H9 (cell line): ENCODE measurements at regions not wholly inside any gene's neighbourhood (a gene's known extent, or its start where the extent isn't known, plus 50 kb on each side); places are given as distances from the start of the nearest gene placed in this dataset.

Experiments used
- DNase-seq: peaks from one replicate; pipeline ENCODE4 v3.0.0-alpha.2; 2017
- H2AFZ ChIP-seq: one replicate; pipeline ENCODE4 v1.6.1; 2013; ENCODE audit warnings: mild to moderate bottlenecking, low read length, control low read depth, moderate library complexity
- H2AK5ac ChIP-seq: 2 replicates; pipeline ENCODE4 v1.6.1; 2013; ENCODE audit warnings: low read length, control low read depth, mixed read lengths; ENCODE audit not compliant: insufficient read length
- H2BK120ac ChIP-seq: one replicate; pipeline ENCODE4 v1.6.1; 2013; ENCODE audit warnings: low read depth, mild to moderate bottlenecking, low read length, control low read depth, inconsistent platforms; ENCODE audit not compliant: poor library complexity, severe bottlenecking
- H2BK12ac ChIP-seq: 2 replicates; pipeline ENCODE4 v1.6.1; 2013; ENCODE audit warnings: low read length, control low read depth, mixed read lengths, low read depth; ENCODE audit not compliant: insufficient read length
- H2BK15ac ChIP-seq: 2 replicates; pipeline ENCODE4 v1.6.1; 2013; ENCODE audit warnings: low read depth, low read length, control low read depth
- H2BK20ac ChIP-seq: one replicate; pipeline ENCODE4 v1.6.1; 2013; ENCODE audit warnings: low read depth, mild to moderate bottlenecking, low read length, control low read depth, inconsistent platforms; ENCODE audit not compliant: poor library complexity, severe bottlenecking
- H2BK5ac ChIP-seq: 2 replicates; pipeline ENCODE4 v1.6.1; 2013; ENCODE audit warnings: low read length, control low read depth, mixed read lengths; ENCODE audit not compliant: insufficient read length
- H3K14ac ChIP-seq: 2 replicates; pipeline ENCODE4 v1.6.1; 2013; ENCODE audit warnings: low read length, control low read depth; ENCODE audit not compliant: insufficient read depth
- H3K18ac ChIP-seq: 2 replicates; pipeline ENCODE4 v1.6.1; 2013; ENCODE audit warnings: low read depth, mild to moderate bottlenecking, mixed read lengths, low read length, control low read depth; ENCODE audit not compliant: insufficient read length
- H3K23ac ChIP-seq: 2 replicates; pipeline ENCODE4 v1.6.1; 2013; ENCODE audit warnings: low read length, control low read depth, mixed read lengths, low read depth; ENCODE audit not compliant: insufficient read length
- H3K23me2 ChIP-seq: 2 replicates; pipeline ENCODE4 v1.6.1; 2013; ENCODE audit warnings: low read depth, mild to moderate bottlenecking, mixed read lengths, low read length, control low read depth; ENCODE audit not compliant: insufficient read length, poor library complexity, severe bottlenecking
- H3K27ac ChIP-seq: 2 replicates; pipeline ENCODE4 v1.5.1; 2013; ENCODE audit warnings: low read length, control low read depth, mixed read lengths, low read depth; ENCODE audit not compliant: insufficient read length
- H3K27me3 ChIP-seq: 2 replicates; pipeline ENCODE4 v1.6.1; 2013; ENCODE audit warnings: low read length, control low read depth, inconsistent platforms; ENCODE audit not compliant: insufficient read depth
- H3K4ac ChIP-seq: 2 replicates; pipeline ENCODE4 v1.6.1; 2013; ENCODE audit warnings: low read depth, mild to moderate bottlenecking, control low read depth, inconsistent platforms, low read length, moderate library complexity
- H3K4me1 ChIP-seq: 2 replicates; pipeline ENCODE4 v1.6.1; 2013; ENCODE audit warnings: low read length, control low read depth, inconsistent platforms; ENCODE audit not compliant: insufficient read depth
- H3K4me2 ChIP-seq: 2 replicates; pipeline ENCODE4 v1.6.1; 2013; ENCODE audit warnings: low read length, control low read depth, mixed read lengths; ENCODE audit not compliant: insufficient read length, insufficient read depth
- H3K56ac ChIP-seq: 2 replicates; pipeline ENCODE4 v1.6.1; 2013; ENCODE audit warnings: low read depth, mild to moderate bottlenecking, mixed read lengths, low read length, control low read depth; ENCODE audit not compliant: insufficient read length
- H3K79me1 ChIP-seq: 2 replicates; pipeline ENCODE4 v1.6.1; 2013; ENCODE audit warnings: low read depth, mild to moderate bottlenecking, moderate library complexity, low read length, control low read depth, inconsistent platforms; ENCODE audit not compliant: insufficient read depth, poor library complexity, severe bottlenecking
- H3K79me2 ChIP-seq: 2 replicates; pipeline ENCODE4 v1.6.1; 2013; ENCODE audit warnings: low read length, control low read depth, inconsistent platforms; ENCODE audit not compliant: insufficient read depth
- H3K9ac ChIP-seq: 2 replicates; pipeline ENCODE4 v1.6.1; 2013; ENCODE audit warnings: low read length, control low read depth, mixed read lengths; ENCODE audit not compliant: insufficient read length; ENCODE audit errors: extremely low read depth
- H3K9me3 ChIP-seq: one replicate; pipeline ENCODE4 v1.6.1; 2013; ENCODE audit warnings: low read depth, low read length, inconsistent platforms; ENCODE audit not compliant: control insufficient read depth
- H3T11ph ChIP-seq: one replicate; pipeline ENCODE4 v1.6.1; 2013; ENCODE audit warnings: mild to moderate bottlenecking, low read length, control low read depth, inconsistent platforms
- H4K20me1 ChIP-seq: one replicate; pipeline ENCODE4 v1.6.1; 2013; ENCODE audit not compliant: control insufficient read depth, insufficient read length, insufficient read depth
- H4K5ac ChIP-seq: 2 replicates; pipeline ENCODE4 v1.6.1; 2013; ENCODE audit warnings: low read depth, mild to moderate bottlenecking, mixed read lengths, low read length, control low read depth; ENCODE audit not compliant: insufficient read length
- H4K8ac ChIP-seq: replicated peaks from 2 replicates; pipeline ENCODE4 v1.6.1; 2013; ENCODE audit warnings: low read length, control low read depth, mixed read lengths, low read depth; ENCODE audit not compliant: insufficient read length
- H4K91ac ChIP-seq: 2 replicates; pipeline ENCODE4 v1.6.1; 2013; ENCODE audit warnings: low read depth, mild to moderate bottlenecking, moderate library complexity, mixed read lengths, low read length, control low read depth; ENCODE audit not compliant: insufficient read length
- H3K27ac Mint-ChIP-seq, 3 experiments: 2 replicates in 2 of 3; 3 replicates in 1 of 3; pipeline ENCODE4 v1.8.0; 2020 to 2021; ENCODE audit warnings: mixed read lengths in 3 of 3, mild to moderate bottlenecking in 1 of 3, moderate library complexity in 1 of 3
- H3K27me3 Mint-ChIP-seq: 2 replicates; pipeline ENCODE4 v1.8.0; 2021; ENCODE audit warnings: low read depth, mild to moderate bottlenecking, moderate library complexity, mixed read lengths
- H3K36me3 Mint-ChIP-seq, 3 experiments: 2 replicates in 2 of 3; 3 replicates in 1 of 3; pipeline ENCODE4 v1.8.0; 2020 to 2021; ENCODE audit warnings: low read depth in 3 of 3, mixed read lengths in 3 of 3; ENCODE audit not compliant: insufficient read depth in 1 of 3
- H3K4me1 Mint-ChIP-seq, 2 experiments: 2 replicates each; pipeline ENCODE4 v1.8.0; 2020; ENCODE audit warnings: mixed read lengths in 2 of 2
- H3K4me3 Mint-ChIP-seq, 2 experiments: 2 replicates in 1 of 2; 3 replicates in 1 of 2; pipeline ENCODE4 v1.8.0; 2020 to 2021; ENCODE audit warnings: mild to moderate bottlenecking in 2 of 2, mixed read lengths in 2 of 2, moderate library complexity in 1 of 2
- H3K9me3 Mint-ChIP-seq, 2 experiments: 2 replicates in 1 of 2; 3 replicates in 1 of 2; pipeline ENCODE4 v1.8.0; 2020; ENCODE audit warnings: mild to moderate bottlenecking in 2 of 2, mixed read lengths in 2 of 2, moderate library complexity in 1 of 2
- WGBS: extraction: QIAGEN DNeasy Blood & Tissue Kit; methylation state at CpG from one replicate; pipeline ENCODE4 v1.1.7; 2013; ENCODE audit warnings: missing lambda C conversion rate, low lambda C conversion rate, mixed read lengths; ENCODE audit not compliant: insufficient read length; ENCODE audit errors: extremely low coverage; 5-methylcytosine and 5-hydroxymethylcytosine counted together
- TF ChIP-seq, protein P1 (sequence below): fragments of 200-600 bp; sonication (generic); conservative IDR thresholded peaks from 3 replicates; pipeline ENCODE4 v1.8.0; 2021; ENCODE audit warnings: antibody characterized with exemption, mild to moderate bottlenecking

DNA sequence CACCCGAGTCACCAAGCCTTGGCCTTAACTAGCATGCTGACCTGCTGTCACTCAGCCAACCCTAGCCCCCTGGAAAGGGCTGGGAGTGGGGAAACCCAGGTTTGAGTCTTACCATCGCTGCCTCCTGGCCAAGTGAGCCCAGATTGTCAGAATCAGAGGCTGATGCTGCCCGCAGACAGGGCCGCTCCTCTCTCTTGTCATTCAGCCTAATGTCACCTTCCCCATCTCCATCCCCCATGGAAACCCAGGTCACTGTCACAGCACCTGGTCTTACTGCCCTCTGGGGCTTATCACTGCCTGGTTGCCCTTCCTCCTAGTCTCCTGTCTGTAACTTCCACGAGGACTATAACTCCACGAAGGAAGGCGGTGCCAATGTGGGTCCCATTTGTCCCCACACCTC, 53.6 kb upstream of the CASZ1 start:
- no peak overlapping the region for H3K4me3 Mint-ChIP-seq
- TF ChIP-seq, protein P1, sequence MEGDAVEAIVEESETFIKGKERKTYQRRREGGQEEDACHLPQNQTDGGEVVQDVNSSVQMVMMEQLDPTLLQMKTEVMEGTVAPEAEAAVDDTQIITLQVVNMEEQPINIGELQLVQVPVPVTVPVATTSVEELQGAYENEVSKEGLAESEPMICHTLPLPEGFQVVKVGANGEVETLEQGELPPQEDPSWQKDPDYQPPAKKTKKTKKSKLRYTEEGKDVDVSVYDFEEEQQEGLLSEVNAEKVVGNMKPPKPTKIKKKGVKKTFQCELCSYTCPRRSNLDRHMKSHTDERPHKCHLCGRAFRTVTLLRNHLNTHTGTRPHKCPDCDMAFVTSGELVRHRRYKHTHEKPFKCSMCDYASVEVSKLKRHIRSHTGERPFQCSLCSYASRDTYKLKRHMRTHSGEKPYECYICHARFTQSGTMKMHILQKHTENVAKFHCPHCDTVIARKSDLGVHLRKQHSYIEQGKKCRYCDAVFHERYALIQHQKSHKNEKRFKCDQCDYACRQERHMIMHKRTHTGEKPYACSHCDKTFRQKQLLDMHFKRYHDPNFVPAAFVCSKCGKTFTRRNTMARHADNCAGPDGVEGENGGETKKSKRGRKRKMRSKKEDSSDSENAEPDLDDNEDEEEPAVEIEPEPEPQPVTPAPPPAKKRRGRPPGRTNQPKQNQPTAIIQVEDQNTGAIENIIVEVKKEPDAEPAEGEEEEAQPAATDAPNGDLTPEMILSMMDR = no peak
- H3K27ac Mint-ChIP-seq = no peak overlapping the region
- no peak overlapping the region for H2BK15ac ChIP-seq
- H3T11ph ChIP-seq = no peak overlapping the region
- H3K9me3 Mint-ChIP-seq = peaks cover 3 to 5% of the 10 kb centered on the region in 2 experiments
- no peaks in the 10 kb centered on the region for H4K20me1 ChIP-seq
- H3K56ac ChIP-seq = no peak overlapping the region
- H3K4me1 Mint-ChIP-seq = 0 out of 4 replicates have a peak, but pooled peaks cover 0 to 6% of the 10 kb centered on the region in 2 experiments
- peaks cover 5% of the 10 kb centered on the region for H3K27me3 Mint-ChIP-seq
- no peak overlapping the region for H4K91ac ChIP-seq
- H3K27ac ChIP-seq = no peak overlapping the region
- H3K36me3 Mint-ChIP-seq = peaks cover 0 to 3% (median 2%) of the 10 kb centered on the region in 3 experiments; a peak in 3 of 7 replicates
- H3K9ac ChIP-seq = no peak overlapping the region
- no peak for DNase-seq
- no peak overlapping the region for H3K23ac ChIP-seq
- no peak overlapping the region for H3K18ac ChIP-seq
- no peak overlapping the region for H2AK5ac ChIP-seq
- no peak overlapping the region for H2BK12ac ChIP-seq
- no peak overlapping the region for H3K14ac ChIP-seq
- WGBS = no CpG with 5 or more reads among the region's 7 CpGs
- H2BK20ac ChIP-seq = no peak overlapping the region
- H3K9me3 ChIP-seq = no peaks in the 10 kb centered on the region
- H3K27me3 ChIP-seq = no peaks in the 10 kb centered on the region
- H4K5ac ChIP-seq = no peak overlapping the region
- no peak overlapping the region for H2AFZ ChIP-seq
- H3K4me1 ChIP-seq = no peaks in the 10 kb centered on the region
- no peak overlapping the region for H2BK120ac ChIP-seq
- no peak overlapping the region for H3K4me2 ChIP-seq
- no peaks in the 10 kb centered on the region for H3K79me2 ChIP-seq
- no peak overlapping the region for H3K4ac ChIP-seq
- no peak overlapping the region for H4K8ac ChIP-seq
- no peaks in the 10 kb centered on the region for H3K23me2 ChIP-seq
- H2BK5ac ChIP-seq = no peak overlapping the region
- no peaks in the 10 kb centered on the region for H3K79me1 ChIP-seq
